ENCODE measurements at regions not wholly inside any gene's neighbourhood (a gene's known extent, or its start where the extent isn't known, plus 50 kb on each side); places are given as distances from the start of the nearest gene placed in this dataset.
"Not testable (repeated sequence)": the region's sequence is repeated elsewhere in the genome, so short reads cannot be mapped to it uniquely, and the experiment has no call there.

DNA sequence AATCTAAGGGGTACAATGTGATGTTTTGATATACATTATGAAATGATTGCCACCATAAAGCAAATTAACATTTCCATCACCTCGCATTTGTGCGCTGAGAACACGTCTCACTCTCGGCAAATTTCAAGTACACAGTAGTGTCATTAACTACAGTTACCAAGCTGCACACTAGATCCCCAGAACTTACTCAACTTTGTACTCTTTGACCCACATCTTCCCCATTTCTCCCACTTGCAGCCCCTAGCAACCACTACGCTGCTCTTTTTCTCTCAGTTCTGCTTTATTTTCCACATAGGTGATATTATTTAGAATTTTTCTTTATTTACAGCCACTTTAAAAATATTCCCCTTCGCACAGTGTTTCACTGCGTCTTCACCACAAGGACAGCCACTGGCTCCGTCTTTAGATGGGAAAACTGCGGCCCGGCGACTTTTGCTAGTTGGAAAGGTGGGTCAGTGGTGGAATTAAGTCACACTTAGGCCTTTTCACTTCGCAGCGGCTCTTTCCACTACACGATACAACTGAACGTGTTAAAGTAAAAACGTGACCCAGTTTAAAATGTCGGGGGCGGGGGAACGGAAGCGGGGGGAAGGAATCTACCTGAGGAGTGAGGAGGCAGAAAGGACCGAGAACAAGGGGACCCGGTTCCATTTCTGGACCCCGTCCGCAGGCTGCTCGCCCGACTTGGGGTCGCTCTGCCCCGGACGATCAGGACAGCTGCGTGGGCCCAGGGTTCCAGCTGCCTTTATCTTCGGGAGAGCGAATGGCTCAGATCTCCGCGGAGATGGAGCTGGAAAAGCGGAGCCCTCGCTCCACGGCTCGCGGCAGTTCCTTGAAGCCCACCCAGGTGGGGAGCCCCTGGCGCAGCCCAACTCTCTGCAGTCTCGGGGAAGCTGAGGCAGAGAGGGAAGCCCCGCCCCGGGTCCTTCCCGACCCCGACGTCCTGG lies 486.1 kb downstream of the UQCRFS1 start:
- DNase-seq: no peak

DNA sequence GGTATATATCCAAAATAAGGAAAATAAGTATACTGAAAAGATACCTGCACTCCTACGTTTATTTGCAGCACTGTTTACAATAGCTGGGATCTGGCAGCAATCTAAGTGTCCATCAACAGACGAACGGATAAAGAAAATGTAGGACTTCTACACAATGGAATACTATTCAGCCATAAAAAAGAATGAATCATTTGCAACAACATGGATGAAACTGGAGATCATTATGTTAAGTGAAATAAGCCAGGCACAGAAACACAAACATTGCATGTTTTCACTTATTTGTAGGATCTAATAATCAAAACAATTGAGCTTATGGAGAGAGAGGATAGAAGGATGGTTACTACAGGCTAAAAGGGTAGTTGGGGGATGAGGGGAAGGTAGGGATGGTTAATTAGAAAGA lies 494.0 kb downstream of the UQCRFS1 start:
- DNase-seq: no peak

DNA sequence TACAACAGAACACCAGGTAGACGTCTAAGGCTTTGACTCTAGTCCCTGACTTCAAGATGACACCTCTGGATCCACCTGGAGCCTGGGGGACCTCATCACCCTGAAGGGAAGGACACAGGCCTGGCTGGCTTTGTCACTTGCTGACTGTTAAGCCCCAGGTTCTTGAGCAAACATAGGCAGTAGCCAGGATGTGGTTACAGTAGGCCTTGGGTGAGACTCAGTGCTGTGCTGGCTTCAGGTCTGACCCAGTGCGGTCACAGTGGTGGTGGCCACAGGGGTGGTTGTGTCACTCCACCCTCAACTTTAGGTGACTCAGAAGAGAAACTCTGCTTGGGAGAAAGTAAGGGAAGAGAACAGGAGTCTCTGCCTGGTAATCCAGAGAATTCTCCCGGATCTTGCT lies 497.8 kb downstream of the UQCRFS1 start:
- DNase-seq: no peak

DNA sequence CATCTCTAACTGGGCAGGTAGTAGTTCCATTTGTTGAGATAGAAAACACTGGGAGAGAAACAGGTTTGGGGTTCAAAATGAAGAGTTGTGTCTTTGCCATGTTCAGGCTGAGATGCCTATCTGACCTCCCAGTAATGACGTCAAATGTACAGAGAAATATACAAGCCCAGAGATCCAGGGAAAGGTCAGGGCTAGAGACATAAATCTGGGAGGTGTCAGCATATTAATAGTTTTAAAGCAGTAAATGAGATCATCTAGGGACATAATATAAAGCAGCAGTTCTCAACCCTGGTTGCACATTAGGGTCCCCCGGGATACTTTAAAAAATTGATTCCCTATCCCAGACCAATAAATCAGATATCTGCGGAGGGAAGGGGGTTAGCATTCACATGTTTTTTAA lies 501.5 kb downstream of the UQCRFS1 start:
- no peak for DNase-seq

DNA sequence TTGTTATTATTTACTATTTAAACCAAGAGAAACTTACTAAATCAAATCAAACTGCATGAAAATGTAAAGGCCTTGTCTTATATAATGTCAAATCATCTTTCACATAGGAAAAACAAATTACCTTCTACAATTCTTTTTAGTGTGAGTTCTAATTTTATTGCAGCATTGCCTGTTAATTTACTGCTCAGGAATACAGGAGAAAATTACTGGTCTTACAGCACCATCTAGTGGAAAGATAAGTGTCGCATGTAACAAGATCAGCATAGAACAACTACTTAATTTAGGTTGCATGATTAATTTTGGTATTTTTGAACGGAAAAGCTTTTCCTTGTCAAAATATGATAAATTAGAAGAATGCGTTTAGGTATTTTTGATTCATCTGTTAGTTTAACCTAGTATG lies 502.7 kb downstream of the UQCRFS1 start:
- peak; percentile 3 to 7 for DNase-seq

DNA sequence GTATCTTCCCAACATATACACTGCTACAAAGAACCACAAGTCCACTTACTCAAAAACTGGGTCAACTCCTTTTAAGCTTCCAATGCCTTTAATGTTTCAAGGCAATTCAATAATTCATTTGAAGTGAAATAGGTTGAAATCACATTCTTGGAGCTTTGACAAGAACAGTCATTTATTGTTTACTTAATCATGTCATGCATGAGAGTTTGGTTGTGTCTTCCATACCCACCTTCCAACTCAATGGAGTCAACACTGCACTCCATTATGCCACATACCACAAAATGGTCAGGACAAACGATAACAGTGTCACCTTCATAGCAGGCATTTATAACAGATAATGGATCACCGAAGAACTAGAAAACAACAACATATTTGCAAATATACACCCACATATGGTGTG lies 506.3 kb downstream of the UQCRFS1 start:
- DNase-seq: no peak

DNA sequence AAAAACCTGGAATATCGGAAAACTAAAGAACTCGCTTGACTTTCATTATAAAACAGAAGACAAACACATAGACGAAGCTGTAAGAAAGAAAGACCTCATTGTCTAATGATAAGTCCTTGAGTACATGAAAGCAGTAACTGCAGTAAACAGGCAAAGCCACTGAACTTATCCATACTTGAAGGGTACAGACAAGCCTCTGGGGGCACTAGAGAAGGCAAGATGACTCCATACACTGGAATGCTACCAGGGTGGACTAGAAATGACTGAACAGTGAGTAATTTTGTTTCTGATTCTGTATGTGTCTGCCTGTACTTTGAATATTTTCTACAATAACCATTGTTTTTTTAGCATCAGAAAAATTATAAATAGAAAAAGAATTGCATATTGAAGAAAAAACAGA lies 507.9 kb downstream of the UQCRFS1 start:
- no peak for DNase-seq

DNA sequence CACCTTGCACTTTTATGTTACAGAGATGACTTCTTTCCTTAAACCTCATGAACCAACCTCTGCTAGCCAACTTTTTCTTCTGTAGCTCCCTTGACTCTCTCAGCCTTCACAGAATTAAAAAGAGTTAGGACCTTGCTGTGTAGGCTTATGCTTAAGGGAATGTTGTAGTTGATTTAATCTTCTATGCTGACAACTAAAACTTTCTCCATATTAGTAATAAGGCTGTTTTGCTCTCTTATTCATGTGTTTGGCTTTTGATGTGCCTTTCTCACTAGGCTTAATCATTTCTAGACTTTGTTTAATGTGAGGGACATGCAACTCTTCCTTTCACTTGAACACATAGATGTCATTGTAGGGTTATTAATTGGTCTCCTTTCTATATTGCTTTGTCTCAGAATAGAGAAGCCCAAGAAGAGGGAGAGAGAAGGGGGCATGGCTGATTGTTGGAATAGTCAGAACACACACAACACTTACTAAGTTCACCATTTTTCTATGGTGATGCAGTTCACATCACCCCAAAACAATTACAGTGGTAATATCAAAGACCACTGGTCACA lies 509.5 kb downstream of the UQCRFS1 start:
- no peak for DNase-seq

DNA sequence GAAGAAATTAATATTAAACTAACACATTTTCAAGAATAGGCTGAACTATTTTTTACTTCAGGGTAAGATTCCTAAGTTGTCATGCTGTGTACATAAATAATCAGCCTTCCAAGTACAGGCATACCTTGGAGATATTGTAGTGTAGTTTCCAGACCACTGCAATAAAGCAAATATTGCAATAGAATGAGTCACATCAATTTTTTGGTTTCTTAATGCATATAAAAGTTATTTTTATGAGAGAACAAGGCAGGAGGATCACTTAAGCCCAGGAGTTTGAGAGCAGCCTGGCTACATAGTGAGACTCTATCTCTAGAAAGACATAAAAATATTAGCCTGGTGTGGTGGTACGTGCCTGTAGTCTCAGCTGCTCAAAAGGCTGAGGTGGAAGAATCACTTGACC lies 511.5 kb downstream of the UQCRFS1 start:
- no peak for DNase-seq

DNA sequence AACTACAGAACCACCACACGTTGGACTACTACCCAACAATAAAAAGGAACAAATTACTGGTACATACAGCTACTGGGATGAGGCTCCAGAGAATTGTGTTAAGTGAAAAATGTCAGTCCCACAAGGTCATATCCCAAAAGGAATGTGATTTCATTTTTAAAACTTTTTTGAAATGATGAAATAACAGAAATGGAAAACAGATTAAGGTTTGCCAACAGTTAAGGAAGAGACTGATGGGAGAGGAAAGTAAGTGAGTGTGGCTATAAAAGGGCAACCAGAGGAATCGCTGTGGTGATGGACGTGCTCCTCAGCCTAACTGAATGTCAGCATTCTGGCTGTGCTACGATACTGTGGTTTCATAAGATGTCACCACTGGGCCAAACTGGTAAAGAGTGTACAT lies 512.8 kb downstream of the UQCRFS1 start:
- no peak for DNase-seq

DNA sequence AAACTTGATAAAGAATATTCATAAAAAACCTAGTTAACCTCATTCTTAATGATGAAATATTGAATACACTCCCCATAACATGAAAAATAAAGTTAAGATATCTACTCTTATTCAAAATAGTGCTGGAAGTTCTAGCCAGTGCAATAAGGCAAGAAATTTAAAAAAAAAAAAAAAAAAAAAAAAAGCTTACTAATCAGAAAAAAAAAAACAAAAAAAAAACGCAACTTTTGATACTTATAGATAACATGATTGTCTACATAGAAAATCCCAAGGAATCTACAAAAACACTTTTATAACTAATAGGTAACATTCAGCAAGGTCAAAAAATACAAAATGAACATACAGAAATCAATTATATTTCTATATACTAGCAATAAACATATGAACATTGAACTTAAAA lies 515.6 kb downstream of the UQCRFS1 start:
- no peak for DNase-seq

DNA sequence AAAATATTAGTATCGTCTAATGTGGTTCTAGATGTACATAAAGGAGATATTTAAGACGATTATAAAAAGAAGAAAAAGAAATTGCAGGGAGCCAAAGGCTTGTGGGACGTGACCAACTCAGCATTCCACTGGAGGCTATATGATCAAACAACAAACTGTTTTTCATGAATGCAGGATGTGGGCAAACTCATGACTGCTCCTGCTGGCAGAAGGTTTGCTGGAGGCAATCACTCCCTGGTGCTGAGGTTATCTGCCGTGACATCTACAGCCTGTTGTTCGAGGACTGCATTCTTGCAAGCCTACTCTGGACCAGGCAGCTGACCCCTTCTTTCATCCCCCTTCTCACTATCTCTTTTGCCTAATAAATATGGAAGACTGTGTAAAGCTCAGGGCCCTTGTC lies 518.1 kb downstream of the UQCRFS1 start:
- DNase-seq: no peak

DNA sequence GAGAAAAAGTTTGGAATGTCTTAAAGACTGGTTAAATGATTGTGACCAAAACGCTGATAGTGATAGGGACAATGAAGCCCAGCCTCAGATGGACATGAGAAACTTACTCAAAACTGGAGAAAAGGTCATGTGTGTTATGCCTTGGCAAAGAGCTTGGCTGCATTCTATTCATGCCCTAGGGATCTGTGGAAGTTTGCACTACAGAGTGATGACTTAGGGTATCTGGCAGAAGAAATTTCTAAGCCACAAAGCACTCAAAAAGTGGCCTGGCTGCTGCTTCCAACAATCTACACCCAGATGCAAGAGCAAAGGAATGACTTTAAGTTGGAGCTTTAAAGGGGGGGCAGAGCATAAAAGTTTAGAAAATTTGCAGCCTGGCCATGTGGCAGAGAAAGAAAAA lies 521.3 kb downstream of the UQCRFS1 start:
- DNase-seq: no peak

DNA sequence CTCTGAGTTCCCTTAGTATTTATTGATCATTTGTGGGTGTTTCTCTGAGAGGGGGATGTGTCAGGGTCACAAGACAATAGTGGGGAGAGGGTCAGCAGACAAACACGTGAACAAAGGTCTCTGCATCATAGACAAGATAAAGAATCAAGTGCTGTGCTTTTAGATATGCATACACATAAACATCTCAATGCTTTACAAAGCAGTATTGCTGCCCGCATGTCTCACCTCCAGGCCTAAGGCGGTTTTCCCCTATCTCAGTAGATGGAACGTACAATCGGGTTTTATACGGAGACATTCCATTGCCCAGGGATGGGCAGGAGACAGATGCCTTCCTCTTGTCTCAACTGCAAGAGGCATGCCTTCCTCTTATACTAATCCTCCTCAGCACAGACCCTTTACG lies 523.5 kb downstream of the UQCRFS1 start:
- DNase-seq: not testable (repeated sequence)

DNA sequence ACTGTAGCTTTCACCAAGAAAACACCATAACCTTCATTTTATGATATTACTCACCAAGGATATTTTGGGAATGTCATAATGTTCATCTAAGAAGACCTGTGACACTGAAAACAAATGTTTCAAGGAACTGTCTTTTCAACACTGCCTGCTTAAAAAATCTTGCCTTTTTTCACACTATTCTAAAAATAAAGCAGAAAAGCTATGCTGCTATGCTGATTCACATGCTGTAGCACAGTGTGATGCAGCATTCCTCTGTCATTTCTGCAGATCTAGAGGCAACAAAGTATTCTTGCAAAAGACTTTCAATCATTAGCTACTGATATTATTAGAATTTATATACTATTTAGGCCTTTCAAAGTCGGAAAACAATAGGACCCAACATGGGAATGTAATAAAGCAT lies 525.7 kb downstream of the UQCRFS1 start:
- no peak for DNase-seq

DNA sequence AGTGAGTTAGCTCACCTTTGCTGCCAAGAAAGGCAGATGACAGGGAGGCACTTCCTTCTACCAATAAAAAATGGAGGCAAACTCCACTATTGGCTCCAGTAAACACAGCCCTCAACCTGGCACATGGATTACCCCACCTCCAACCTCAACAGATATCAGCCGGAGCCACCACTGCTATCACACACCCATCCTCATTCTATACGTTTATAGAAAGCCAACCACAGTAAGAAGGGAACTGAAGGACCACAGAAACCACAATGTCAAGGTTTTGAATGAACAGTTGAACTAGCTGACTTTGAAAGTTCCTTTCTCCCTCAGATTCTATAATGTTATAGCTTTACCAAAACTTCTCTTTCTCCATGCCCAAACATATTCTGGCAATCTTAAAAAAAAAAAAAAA lies 526.2 kb downstream of the UQCRFS1 start:
- DNase-seq: no peak

DNA sequence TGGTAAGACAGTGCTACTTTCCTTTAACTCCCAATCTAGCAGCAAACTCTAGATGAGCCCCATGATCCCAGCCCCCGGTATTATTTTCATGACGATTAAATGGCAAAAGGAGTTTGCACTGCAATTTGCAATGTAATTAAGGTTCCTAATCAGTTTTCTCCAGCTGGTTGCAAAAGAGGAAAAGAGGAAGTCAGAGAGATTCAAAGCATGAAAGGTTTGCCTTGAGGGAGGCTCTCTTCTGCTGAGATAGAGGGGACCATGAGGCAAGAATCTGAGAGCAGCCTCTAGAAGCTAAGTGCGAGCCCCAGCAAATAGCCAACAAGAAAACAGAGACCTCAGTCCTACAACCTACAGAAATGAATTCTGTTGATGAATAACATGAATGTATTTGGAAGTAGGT lies 527.1 kb downstream of the UQCRFS1 start:
- DNase-seq: no peak

DNA sequence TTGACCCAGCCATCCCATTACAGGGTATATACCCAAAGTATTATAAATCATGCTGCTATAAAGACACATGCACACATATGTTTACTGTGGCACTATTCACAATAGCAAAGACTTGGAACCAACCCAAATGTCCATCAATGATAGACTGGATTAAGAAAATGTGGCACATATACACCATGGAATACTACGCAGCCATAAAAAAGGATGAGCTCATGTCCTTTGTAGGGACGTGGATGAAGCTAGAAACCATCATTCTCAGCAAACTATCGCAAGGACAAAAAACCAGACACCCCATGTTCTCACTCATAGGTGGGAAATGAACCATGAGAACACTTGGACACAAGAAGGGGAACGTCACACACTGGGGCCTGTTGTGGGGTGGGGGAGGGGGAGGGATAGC lies 527.9 kb downstream of the UQCRFS1 start:
- DNase-seq: not testable (repeated sequence)

DNA sequence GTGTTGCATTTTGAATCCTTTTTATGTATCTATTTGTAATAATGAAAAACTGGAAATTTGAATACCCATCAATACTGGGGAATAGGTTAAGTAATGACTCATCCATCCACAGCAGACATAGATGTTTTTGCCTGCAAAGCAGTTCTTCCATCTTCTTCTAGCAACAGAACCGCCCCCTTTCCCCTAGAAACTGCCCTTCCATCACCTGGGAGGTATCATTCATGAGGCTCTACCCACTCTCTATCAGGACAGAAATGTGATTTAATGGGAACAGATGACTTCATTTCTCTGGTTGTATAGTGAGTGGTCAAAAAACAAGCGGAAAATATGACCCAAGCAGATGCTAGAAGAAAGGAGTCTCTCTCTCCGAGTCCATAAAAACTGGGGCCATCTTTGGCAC lies 532.8 kb downstream of the UQCRFS1 start:
- no peak for DNase-seq

DNA sequence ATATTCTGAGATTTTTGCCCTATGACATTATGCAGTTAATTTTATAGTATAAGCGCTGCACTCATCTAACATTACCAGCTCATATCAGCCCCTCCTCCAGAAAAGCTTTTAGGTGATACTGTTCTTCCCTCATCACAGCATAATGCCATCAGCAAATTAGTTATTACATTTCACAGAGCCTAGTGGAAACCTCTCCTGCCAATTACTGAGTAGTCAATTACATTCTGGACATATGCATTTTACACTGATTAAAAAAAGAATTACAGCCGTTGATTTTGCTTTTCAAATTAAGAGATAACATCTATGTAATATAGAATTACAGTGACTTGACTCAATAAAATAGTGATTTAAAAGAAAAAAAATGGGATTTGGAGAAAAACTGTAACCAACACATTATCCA lies 542.1 kb downstream of the UQCRFS1 start:
- no peak for DNase-seq

DNA sequence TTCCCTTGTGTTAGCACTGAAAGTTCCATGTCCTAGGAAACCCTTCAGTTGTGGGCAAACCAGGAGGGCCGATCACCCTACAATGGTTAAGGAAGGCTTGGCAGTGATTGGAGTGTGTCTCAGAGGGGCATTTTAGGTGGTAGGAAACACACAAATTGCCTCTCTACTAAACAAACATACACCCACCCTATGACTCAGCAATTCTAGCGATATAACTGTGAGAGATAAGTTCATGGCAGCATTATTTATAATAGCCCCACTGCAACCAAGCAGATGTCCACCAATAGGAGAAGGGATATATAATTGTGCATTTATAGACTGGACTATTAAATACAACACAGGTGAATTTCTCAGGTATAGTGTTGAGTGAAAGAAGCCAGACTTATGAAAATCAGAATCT lies 543.1 kb downstream of the UQCRFS1 start:
- no peak for DNase-seq

DNA sequence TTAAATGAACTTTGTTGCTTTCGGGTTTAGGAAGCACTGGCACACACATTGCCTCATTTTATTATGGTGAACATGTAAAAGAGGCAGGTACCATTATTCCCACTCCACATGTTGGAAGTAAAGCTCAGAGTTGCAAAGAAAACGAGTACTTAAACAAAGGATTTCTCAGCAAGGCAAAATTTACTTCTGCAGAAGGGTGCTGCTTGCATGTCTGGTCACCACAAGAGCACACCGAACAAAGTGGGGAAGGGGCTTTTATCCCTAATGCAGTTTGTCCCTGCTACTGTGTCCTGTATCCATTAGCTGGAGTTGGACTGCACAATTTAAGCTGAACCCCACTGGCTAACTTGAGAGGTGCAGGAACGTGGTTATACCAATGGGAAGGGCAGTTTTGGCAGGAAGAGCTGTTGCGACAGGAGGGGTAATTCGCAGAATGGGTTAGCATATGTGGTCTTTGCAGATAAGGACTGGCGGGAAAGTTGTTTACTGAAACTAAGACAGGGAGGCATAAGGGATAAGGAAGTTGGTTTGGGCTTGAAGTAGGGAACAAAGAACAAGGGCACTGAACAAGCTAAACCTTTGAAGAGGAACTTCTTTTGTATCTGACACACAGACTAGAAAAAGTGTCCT lies 545.5 kb downstream of the UQCRFS1 start:
- no peak for DNase-seq

DNA sequence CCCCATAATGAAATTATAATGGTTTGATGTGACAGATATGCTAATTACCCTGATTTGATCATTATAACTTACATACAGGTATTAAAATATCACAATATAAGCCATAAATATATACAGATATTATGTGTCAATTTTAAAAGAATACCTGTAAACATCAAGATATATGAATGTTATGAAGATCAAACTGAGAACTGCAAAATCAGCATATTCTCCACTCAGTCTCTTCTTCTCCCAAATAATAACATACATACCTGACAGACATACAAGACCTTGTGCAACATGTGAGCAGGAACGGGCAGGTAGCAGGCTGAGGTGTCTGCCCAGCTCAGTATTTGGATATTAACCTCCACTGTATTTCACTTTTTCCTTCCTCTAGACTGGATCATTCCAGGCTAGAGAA lies 547.2 kb downstream of the UQCRFS1 start:
- DNase-seq: no peak

DNA sequence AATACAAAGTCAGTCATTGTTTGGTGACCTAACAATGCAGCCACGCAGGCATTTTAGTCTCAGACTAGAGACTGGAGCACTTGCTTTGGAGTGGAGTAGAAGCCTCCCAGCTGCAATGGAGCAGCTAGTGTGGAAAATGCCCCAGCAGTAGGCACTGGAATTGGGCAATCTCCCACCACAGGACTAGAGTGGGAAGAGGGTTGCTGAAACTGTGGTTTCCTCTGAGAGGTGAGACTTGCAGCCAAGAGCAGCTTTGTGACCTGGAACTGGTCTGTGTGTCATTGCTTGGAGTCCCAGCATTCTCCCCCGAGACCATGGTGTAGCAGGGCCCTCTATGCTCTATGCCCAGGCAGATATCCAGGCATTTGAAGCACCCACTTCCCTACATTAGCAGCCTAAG lies 556.3 kb downstream of the UQCRFS1 start:
- no peak for DNase-seq
